ENCODE measurements at regions not wholly inside any gene's neighbourhood (a gene's known extent, or its start where the extent isn't known, plus 50 kb on each side); places are given as distances from the start of the nearest gene placed in this dataset.

DNA sequence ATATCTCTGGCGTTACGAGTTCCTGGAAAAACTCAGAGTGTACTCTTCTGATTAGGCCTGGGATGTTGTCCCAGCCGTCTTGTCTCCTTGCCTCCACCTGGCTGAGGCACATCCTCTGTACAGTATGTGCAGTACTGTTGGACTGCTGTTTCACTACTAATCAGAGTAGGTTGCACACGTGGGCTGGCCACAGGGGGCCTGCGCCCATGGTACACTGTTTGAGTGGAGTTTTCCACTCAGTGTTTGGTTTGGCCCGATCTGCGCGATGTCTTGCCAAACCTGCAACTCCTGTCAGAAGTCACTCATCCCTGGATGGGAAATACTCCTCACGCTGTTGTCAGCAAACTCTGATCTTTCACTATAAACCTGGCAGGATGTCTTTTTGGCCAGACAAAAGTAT, 189.6 kb upstream of the CSNK1A1L start:
- Histone ChIP-seq H3K9me3 (ENCODE audit: control insufficient read depth in 1 of 2, insufficient read depth in 1 of 2, low read depth in 1 of 2, low read length in 2 of 2) (peaks cover 0 to 11% of the 10 kb centered on the region in 2 experiments; a peak in 2 of 4 replicates), H3K4me3 (replicated peaks in 1 of 2; ENCODE audit: low read depth in 1 of 2, low read length in 2 of 2) (no peak overlapping the region), H3K9ac (ENCODE audit: low read length) (no peak overlapping the region), H3K79me2 (ENCODE audit: insufficient read depth, low read length) (no peaks in the 10 kb centered on the region), H3K36me3 (ENCODE audit: control insufficient read depth in 1 of 2, insufficient read depth in 2 of 2, low read length in 2 of 2) (no peaks in the 10 kb centered on the region), H3K27ac (ENCODE audit: low read depth, low read length) (no peak overlapping the region), H3K27me3 (ENCODE audit: insufficient read depth, low read length) (no peaks in the 10 kb centered on the region), H3K4me2 (ENCODE audit: low read length) (no peak overlapping the region), H3K4me1 (ENCODE audit: control insufficient read depth in 1 of 2, insufficient read depth in 2 of 2, low read length in 2 of 2) (no peaks in the 10 kb centered on the region), H4K20me1 (ENCODE audit: insufficient read depth) (no peaks in the 10 kb centered on the region), H3K9me2 (ENCODE audit: insufficient read depth) (no peaks in the 10 kb centered on the region), H2AFZ (ENCODE audit: low read depth, low read length, poor library complexity, severe bottlenecking) (no peak overlapping the region)
- ChIA-PET CTCF (no interaction called here), RAD21 (ENCODE audit: low non-redundant PET in 1 of 2, low total read pairs in 2 of 2, uncharacterized antibody in 2 of 2, unreplicated experiment in 2 of 2) (no interaction called here), POLR2A (no interaction called here)
- ATAC-seq (no peak), DNase-seq (ENCODE audit: low read depth, low spot score) (no peak)
- TF ChIP-seq JUND (IDR thresholded peaks at IDR 0.05) (no peak), RAD21 (IDR thresholded peaks at IDR 0.05; ENCODE audit: low read depth) (no peak), SIN3A (IDR thresholded peaks at IDR 0.05; ENCODE audit: low read depth) (no peak), TCF7L2 (IDR thresholded peaks at IDR 0.05; ENCODE audit: borderline replicate concordance, extremely low read depth, insufficient read depth, insufficient read length) (no peak), ELF1 (IDR thresholded peaks at IDR 0.05; ENCODE audit: borderline replicate concordance, low read depth) (no peak), EZH2phosphoT487 (IDR thresholded peaks at IDR 0.05; ENCODE audit: borderline replicate concordance) (no peak), CEBPB (IDR thresholded peaks at IDR 0.05; ENCODE audit: low read depth) (no peak), EGR1 (IDR thresholded peaks at IDR 0.05; ENCODE audit: low read depth) (no peak), ZNF274 (IDR thresholded peaks at IDR 0.05; ENCODE audit: low read depth, low read length) (no peak), YY1 (IDR thresholded peaks at IDR 0.05; ENCODE audit: extremely low read depth, insufficient replicate concordance, low read depth, low read length) (no peak), CBX3 (IDR thresholded peaks at IDR 0.05; ENCODE audit: low read depth) (no peak), FOSL1 (IDR thresholded peaks at IDR 0.05; ENCODE audit: low read depth) (no peak), SRF (IDR thresholded peaks at IDR 0.05; ENCODE audit: low read depth) (no peak), SP1 (IDR thresholded peaks at IDR 0.05; ENCODE audit: low read depth) (no peak)
- TF ChIP-seq, protein P1, sequence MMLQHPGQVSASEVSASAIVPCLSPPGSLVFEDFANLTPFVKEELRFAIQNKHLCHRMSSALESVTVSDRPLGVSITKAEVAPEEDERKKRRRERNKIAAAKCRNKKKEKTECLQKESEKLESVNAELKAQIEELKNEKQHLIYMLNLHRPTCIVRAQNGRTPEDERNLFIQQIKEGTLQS (IDR thresholded peaks at IDR 0.05): no peak
- TF ChIP-seq, protein P2, sequence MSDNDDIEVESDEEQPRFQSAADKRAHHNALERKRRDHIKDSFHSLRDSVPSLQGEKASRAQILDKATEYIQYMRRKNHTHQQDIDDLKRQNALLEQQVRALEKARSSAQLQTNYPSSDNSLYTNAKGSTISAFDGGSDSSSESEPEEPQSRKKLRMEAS (IDR thresholded peaks at IDR 0.05): no peak
- BruUV-seq (replicated peaks): no TSS peak
- intact Hi-C loops (cut with micrococcal nuclease): no loop called here

Data from HCT116 (cell line).